ENCODE measurements at regions not wholly inside any gene's neighbourhood (a gene's known extent, or its start where the extent isn't known, plus 50 kb on each side); places are given as distances from the start of the nearest gene placed in this dataset.

DNA sequence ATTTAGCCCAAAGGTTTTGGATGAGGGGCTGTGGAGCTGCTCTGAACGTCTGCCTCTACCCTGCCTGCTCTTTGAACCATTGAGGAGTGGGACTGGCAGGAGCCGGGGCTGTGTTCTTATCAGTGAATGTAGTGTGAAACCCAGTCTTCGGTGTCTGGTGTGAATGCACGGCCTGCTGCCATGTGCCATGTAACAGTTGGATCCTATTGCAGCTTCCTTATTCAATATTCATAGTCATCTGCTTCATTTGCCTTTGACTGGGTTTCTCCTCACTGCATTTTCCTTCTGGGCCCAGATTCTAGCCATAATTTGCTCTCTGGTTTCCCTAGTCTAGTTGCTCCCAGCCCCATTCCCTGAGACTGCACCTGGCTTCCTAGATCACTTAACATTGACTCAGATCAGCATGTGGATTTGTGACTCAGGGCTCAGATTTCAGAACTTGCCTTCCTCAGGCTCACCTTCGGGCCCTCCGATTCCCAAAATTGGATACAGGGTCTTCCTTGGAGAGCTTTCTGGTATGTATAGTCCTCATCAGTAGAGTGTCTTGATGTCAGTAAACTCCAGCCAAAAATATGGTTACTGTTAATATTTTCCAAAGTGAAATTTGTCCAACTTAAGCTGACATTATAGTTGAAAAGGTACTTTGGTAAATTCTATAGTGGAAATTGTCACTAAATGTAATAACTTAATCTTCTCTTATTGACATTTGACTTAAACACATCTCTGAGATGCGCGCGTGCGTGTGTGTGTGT lies 94.0 kb upstream of the DDIT4L start:
- no peak overlapping the region for H3K18ac ChIP-seq (ENCODE audit: low read length)
- H3K79me2 ChIP-seq (ENCODE audit: control insufficient read depth, insufficient read depth, low read length, poor library complexity) = no peaks in the 10 kb centered on the region
- H2BK12ac ChIP-seq (ENCODE audit: low read length) = no peak overlapping the region
- H3K9ac ChIP-seq (ENCODE audit: low read length) = no peak overlapping the region
- no peak overlapping the region for H4K12ac ChIP-seq (ENCODE audit: low read depth, low read length)
- H3K9me3 ChIP-seq (ENCODE audit: insufficient read depth, low read depth, low read length) = no peaks in the 10 kb centered on the region
- no peak overlapping the region for H4K8ac ChIP-seq (ENCODE audit: low read depth, low read length)
- no peak overlapping the region for H2AK5ac ChIP-seq (ENCODE audit: low read length)
- no peak overlapping the region for H4K91ac ChIP-seq (ENCODE audit: low read depth, low read length)
- no peak overlapping the region for H3K4me2 ChIP-seq (ENCODE audit: low read length)
- H2AFZ ChIP-seq (ENCODE audit: insufficient read depth, low read length, poor library complexity) = no peak overlapping the region
- no peak overlapping the region for H2BK120ac ChIP-seq (ENCODE audit: insufficient read depth, low read length, poor library complexity)
- H3K23ac ChIP-seq (ENCODE audit: low read length) = no peak overlapping the region
- no peak overlapping the region for H3K27ac ChIP-seq (ENCODE audit: low read depth, low read length)
- no peaks in the 10 kb centered on the region for H3K27me3 ChIP-seq (ENCODE audit: insufficient read depth, low read length)
- H3K14ac ChIP-seq (ENCODE audit: low read length) = no peak overlapping the region
- no CpG with 5 or more reads among the region's 10 CpGs for WGBS (ENCODE audit: extremely low coverage, insufficient coverage, insufficient read length)
- H2BK5ac ChIP-seq (ENCODE audit: low read depth, low read length, poor library complexity) = no peak overlapping the region
- H3K36me3 ChIP-seq (ENCODE audit: control insufficient read depth in 1 of 2, insufficient read depth in 2 of 2, low read length in 2 of 2) = no peaks in the 10 kb centered on the region
- H3K4ac ChIP-seq (ENCODE audit: low read depth, low read length) = no peak overlapping the region
- DNase-seq = peak in 1 of 2 donors; percentile 20
- H3K4me1 ChIP-seq (ENCODE audit: control insufficient read depth in 1 of 2, insufficient read depth in 2 of 2, low read length in 2 of 2) = no peaks in the 10 kb centered on the region
- H3K4me3 ChIP-seq (ENCODE audit: low read depth, low read length) = no peak overlapping the region
- no peaks in the 10 kb centered on the region for H3K79me1 ChIP-seq (ENCODE audit: low read length)

DNA sequence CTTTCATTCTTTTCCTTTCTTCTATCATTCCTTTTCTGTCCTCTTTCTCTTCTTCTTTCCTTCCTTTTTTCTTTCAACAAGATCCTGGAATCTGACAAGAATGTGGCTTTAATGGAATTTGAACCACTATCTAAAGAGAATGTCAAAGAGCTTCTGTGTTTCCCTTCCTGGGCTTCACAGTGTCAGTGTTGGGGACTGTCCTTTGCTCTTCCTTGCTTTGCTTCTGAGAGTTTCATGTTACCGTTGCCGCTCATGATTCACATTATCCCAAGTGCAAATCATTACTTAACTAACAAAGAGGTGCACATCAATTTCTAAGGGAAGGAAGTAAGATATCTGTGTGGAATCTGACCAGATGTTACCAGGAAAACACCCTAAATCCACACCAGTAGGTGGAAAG lies 90.5 kb upstream of the DDIT4L start:
- Histone ChIP-seq H4K8ac (ENCODE audit: low read depth, low read length) (no peak overlapping the region), H3K9ac (ENCODE audit: low read length) (no peak overlapping the region), H3K14ac (ENCODE audit: low read length) (no peak overlapping the region), H3K18ac (ENCODE audit: low read length) (no peak overlapping the region), H3K9me3 (ENCODE audit: insufficient read depth, low read depth, low read length) (no peaks in the 10 kb centered on the region), H2AK5ac (ENCODE audit: low read length) (no peak overlapping the region), H4K12ac (ENCODE audit: low read depth, low read length) (no peak overlapping the region), H3K4ac (ENCODE audit: low read depth, low read length) (no peak overlapping the region), H3K36me3 (ENCODE audit: control insufficient read depth in 1 of 2, insufficient read depth in 2 of 2, low read length in 2 of 2) (no peaks in the 10 kb centered on the region), H3K4me3 (ENCODE audit: low read depth, low read length) (no peak overlapping the region), H2BK120ac (ENCODE audit: insufficient read depth, low read length, poor library complexity) (no peak overlapping the region), H3K4me1 (ENCODE audit: control insufficient read depth in 1 of 2, insufficient read depth in 2 of 2, low read length in 2 of 2) (no peaks in the 10 kb centered on the region), H2AFZ (ENCODE audit: insufficient read depth, low read length, poor library complexity) (no peak overlapping the region), H3K27me3 (ENCODE audit: insufficient read depth, low read length) (no peaks in the 10 kb centered on the region), H3K4me2 (ENCODE audit: low read length) (no peak overlapping the region), H2BK5ac (ENCODE audit: low read depth, low read length, poor library complexity) (no peak overlapping the region), H3K27ac (ENCODE audit: low read depth, low read length) (no peak overlapping the region), H2BK12ac (ENCODE audit: low read length) (no peak overlapping the region), H3K79me1 (ENCODE audit: low read length) (no peaks in the 10 kb centered on the region), H3K23ac (ENCODE audit: low read length) (no peak overlapping the region), H4K91ac (ENCODE audit: low read depth, low read length) (no peak overlapping the region), H3K79me2 (ENCODE audit: control insufficient read depth, insufficient read depth, low read length, poor library complexity) (no peaks in the 10 kb centered on the region)
- no peak for DNase-seq
- no CpG with 5 or more reads among the region's 2 CpGs for WGBS (ENCODE audit: extremely low coverage, insufficient coverage, insufficient read length)

- Histone ChIP-seq H4K91ac (ENCODE audit: low read depth, low read length) (no peak overlapping the region), H4K12ac (ENCODE audit: low read depth, low read length) (no peak overlapping the region), H3K14ac (ENCODE audit: low read length) (no peak overlapping the region), H3K9ac (ENCODE audit: low read length) (no peak overlapping the region), H4K8ac (ENCODE audit: low read depth, low read length) (no peak overlapping the region), H3K79me1 (ENCODE audit: low read length) (no peaks in the 10 kb centered on the region), H2AK5ac (ENCODE audit: low read length) (no peak overlapping the region), H3K9me3 (ENCODE audit: insufficient read depth, low read depth, low read length) (no peaks in the 10 kb centered on the region), H3K79me2 (ENCODE audit: control insufficient read depth, insufficient read depth, low read length, poor library complexity) (no peaks in the 10 kb centered on the region), H2AFZ (ENCODE audit: insufficient read depth, low read length, poor library complexity) (no peak overlapping the region), H3K36me3 (ENCODE audit: control insufficient read depth in 1 of 2, insufficient read depth in 2 of 2, low read length in 2 of 2) (no peaks in the 10 kb centered on the region), H3K27ac (ENCODE audit: low read depth, low read length) (no peak overlapping the region), H3K4me3 (ENCODE audit: low read depth, low read length) (no peak overlapping the region), H2BK12ac (ENCODE audit: low read length) (no peak overlapping the region), H3K23ac (ENCODE audit: low read length) (no peak overlapping the region), H3K18ac (ENCODE audit: low read length) (no peak overlapping the region), H2BK5ac (ENCODE audit: low read depth, low read length, poor library complexity) (no peak overlapping the region), H3K4ac (ENCODE audit: low read depth, low read length) (no peak overlapping the region), H3K4me2 (ENCODE audit: low read length) (no peak overlapping the region), H2BK120ac (ENCODE audit: insufficient read depth, low read length, poor library complexity) (no peak overlapping the region), H3K27me3 (ENCODE audit: insufficient read depth, low read length) (no peaks in the 10 kb centered on the region), H3K4me1 (ENCODE audit: control insufficient read depth in 1 of 2, insufficient read depth in 2 of 2, low read length in 2 of 2) (no peaks in the 10 kb centered on the region)
- no CpG with 5 or more reads among the region's 3 CpGs for WGBS (ENCODE audit: extremely low coverage, insufficient coverage, insufficient read length)
- DNase-seq = no peak
Measured at GRCh38 chr4:100278567-100278966, 88.3 kb upstream of the DDIT4L start.

- Histone ChIP-seq H3K9ac (ENCODE audit: low read length) (no peak overlapping the region), H3K4me1 (ENCODE audit: control insufficient read depth in 1 of 2, insufficient read depth in 2 of 2, low read length in 2 of 2) (no peaks in the 10 kb centered on the region), H2BK5ac (ENCODE audit: low read depth, low read length, poor library complexity) (no peak overlapping the region), H2AK5ac (ENCODE audit: low read length) (no peak overlapping the region), H3K27me3 (ENCODE audit: insufficient read depth, low read length) (no peaks in the 10 kb centered on the region), H4K91ac (ENCODE audit: low read depth, low read length) (no peak overlapping the region), H3K27ac (ENCODE audit: low read depth, low read length) (no peak overlapping the region), H2AFZ (ENCODE audit: insufficient read depth, low read length, poor library complexity) (no peak overlapping the region), H3K79me2 (ENCODE audit: control insufficient read depth, insufficient read depth, low read length, poor library complexity) (no peaks in the 10 kb centered on the region), H3K79me1 (ENCODE audit: low read length) (no peaks in the 10 kb centered on the region), H3K14ac (ENCODE audit: low read length) (no peak overlapping the region), H4K8ac (ENCODE audit: low read depth, low read length) (no peak overlapping the region), H3K9me3 (ENCODE audit: insufficient read depth, low read depth, low read length) (no peaks in the 10 kb centered on the region), H3K4ac (ENCODE audit: low read depth, low read length) (no peak overlapping the region), H3K4me3 (ENCODE audit: low read depth, low read length) (no peak overlapping the region), H2BK120ac (ENCODE audit: insufficient read depth, low read length, poor library complexity) (no peak overlapping the region), H3K18ac (ENCODE audit: low read length) (no peak overlapping the region), H3K36me3 (ENCODE audit: control insufficient read depth in 1 of 2, insufficient read depth in 2 of 2, low read length in 2 of 2) (no peaks in the 10 kb centered on the region), H4K12ac (ENCODE audit: low read depth, low read length) (no peak overlapping the region), H3K4me2 (ENCODE audit: low read length) (no peak overlapping the region), H2BK12ac (ENCODE audit: low read length) (no peak overlapping the region), H3K23ac (ENCODE audit: low read length) (no peak overlapping the region)
- no CpG with 5 or more reads among the region's 2 CpGs for WGBS (ENCODE audit: extremely low coverage, insufficient coverage, insufficient read length)
- no peak for DNase-seq
Measured at GRCh38 chr4:100269446-100269845, 79.2 kb upstream of the DDIT4L start.
